GM04504 (cell line): ENCODE measurements at regions not wholly inside any gene's neighbourhood (a gene's known extent, or its start where the extent isn't known, plus 50 kb on each side); places are given as distances from the start of the nearest gene placed in this dataset.

Experiments
- DNase-seq: peaks from one replicate; pipeline ENCODE4 v3.0.0-alpha.2; 2012; ENCODE audit warnings: low read depth

GRCh38 chr5:128591598-128592455 lies 53.8 kb upstream of the FBN2 start:
- no peak for DNase-seq

DNA sequence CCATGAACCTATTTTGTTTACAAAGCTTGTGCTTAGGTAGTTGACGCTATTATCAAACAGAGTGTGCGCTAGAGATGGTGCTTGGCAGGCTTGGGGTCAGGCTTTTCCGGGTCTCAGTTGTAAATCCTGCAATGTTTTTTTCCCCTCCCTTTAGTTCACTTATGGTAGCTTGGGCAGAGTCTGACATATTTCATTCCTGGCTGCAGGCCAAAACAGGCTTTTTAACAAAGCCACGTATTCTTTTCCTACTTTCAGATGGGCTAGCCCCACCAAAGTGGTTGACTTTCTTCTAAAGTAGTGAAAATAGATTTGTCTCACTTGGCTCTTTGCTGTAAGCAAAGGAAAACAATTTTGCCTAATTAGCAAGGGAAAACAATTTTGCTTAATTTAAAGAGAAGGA lies 58.0 kb upstream of the FBN2 start:
- no peak for DNase-seq

DNA sequence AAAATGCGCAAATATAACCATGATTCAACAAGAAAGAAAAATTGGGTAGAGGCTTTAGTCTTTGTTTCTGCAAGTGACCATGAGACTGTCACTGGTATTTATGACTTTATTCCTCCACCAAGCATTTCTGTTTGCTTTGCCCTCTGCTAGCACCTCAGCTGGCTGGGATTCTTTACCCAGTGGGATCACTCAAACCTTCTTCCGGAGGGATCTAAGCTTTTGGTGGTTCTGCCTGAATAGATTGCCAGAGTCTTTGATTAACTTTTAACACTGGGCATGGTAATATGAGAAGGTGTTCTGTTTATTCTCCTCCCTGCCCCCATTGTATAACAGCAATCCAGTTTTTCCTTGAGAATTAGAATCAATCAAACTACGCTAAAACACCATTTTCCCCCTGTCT lies 59.1 kb upstream of the FBN2 start:
- DNase-seq: no peak

DNA sequence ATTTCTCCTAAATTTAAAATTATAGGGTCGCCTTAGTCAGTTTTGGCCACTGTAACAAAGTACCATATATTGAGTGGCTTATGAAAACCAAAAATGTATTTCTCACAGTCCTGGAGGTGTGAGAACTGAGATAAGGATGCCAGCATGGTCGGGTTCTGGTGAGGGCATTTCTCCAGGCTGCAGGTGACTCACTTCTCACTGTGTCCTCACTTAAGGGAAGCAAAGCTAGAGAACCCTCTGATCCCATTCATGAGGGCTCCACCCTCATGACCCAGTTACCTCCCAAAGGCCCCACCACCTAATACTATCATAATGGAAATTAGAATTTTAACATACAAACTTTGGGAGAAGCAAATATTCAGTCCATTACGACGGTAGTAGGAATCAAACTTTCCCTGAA lies 75.1 kb upstream of the FBN2 start:
- no peak for DNase-seq

- no peak for DNase-seq
Observed at GRCh38 chr5:128613766-128614165, 75.7 kb upstream of the FBN2 start.

DNA sequence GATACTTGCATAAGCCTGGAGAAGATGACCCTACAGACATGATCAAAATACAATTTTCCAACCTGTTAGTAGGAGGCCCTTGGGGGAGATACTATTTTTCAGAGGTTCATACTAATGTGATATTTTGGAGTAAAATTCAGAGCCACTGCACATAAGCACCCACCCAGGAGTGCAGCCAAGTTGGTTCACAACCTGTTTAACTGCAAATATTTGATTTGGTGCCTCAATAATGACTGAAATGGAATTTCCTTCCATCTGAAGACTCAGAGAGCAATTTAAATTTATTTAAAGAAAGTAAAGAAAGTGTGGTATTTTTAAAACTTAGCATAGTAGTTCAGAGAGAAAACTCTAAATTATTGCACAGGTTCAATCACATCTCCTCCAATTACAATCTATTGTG lies 77.5 kb upstream of the FBN2 start:
- no peak for DNase-seq

- DNase-seq: no peak
Observed at GRCh38 chr5:128626536-128627090, 88.6 kb upstream of the FBN2 start.

- DNase-seq: no peak
Observed at GRCh38 chr5:128627939-128628338, 89.9 kb upstream of the FBN2 start.

DNA sequence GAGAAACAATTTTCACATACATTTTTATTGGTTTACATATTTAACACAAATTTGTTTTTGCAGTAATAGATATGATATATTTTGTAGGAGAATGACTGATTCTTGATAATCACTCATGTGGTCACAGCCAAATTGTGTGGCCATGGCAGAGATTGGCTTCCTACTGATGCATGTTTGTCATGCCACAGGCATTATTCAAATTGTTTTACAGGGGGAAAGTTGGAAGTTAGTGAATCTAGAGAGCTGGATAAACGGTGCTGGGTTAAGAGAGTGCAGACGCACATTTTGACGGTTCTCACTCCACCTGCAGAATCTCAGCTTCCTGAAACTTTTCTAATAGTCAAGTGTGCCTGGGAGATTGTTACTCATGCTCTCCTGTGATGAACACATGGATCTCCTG lies 91.1 kb upstream of the FBN2 start:
- DNase-seq: no peak

- DNase-seq: no peak
Observed at GRCh38 chr5:128630121-128630520, 92.1 kb upstream of the FBN2 start.

DNA sequence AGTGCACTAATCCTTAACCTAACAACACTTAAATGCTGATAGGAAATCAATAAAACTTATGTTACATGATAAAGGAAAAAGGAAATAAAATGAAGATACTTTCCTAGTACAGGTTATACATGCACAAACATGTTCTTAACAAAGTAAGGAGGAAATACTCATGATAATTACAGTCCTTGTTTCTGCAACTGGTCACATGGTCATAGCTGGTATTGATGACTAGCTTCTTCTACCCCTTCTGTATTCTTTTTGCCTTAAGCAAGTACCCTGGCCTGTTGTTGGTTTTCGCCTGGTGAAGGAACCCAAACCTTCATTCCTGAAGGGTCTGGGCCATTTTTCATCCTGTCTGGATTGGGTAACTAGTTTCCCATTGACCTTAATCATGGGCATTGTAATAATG lies 93.7 kb upstream of the FBN2 start:
- DNase-seq: no peak

DNA sequence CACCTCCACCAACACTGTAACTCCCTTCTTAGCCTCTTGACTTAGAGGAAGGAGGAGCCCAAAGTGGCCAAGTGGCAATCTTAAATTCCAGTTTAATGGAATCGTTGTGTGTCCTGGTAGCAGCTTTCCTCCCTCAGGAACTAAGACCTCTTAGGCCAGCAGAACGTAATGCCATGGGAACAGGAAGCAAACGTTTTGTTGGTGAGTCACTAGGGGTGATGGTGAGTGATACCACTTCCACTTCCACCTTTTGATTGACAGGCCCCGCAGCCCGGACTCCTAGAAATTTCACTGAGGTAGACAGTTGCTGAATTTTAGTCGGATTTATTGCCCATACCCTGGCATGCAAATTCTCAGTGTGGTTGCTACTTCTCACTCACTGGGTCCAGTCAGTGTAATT lies 94.2 kb upstream of the FBN2 start:
- DNase-seq: no peak

DNA sequence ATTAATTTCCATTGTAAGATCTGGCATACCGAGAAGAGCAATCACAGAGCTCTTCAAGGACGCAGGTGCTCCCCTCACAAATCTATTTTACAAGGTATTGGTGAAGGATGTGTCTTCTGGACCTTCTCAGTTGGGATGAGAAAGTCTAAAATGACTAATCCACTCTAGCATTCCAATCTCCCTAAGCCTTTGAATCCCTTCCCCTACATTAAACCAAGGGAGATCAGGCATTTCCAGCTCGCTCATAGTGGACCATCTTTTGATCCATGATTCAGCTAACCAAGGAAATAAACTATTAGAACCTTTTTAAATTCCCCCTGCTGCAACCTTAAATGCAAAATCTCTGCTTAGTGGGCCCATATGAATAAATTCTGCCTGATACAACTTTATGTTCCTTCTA lies 95.9 kb upstream of the FBN2 start:
- DNase-seq: no peak

DNA sequence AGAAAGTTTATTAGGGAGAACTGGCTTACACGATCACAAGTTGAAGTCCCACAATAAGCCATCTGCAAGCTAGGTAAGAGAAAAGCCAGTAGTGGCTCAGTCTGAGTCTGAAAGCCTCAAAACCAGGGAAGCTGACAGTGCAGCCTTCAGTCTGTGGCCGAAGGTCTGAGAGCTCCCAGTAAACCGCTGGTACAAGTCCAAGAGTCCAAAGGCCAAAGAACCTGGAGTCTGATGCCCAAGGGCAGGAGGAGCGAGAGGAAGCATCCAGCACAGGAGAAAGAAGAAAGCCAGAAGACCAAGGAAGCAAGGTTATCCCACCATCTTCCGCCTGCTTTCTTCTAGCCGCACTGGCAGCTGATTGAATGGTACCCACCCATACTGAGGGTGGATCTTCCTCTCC lies 97.3 kb upstream of the FBN2 start:
- DNase-seq: no peak

DNA sequence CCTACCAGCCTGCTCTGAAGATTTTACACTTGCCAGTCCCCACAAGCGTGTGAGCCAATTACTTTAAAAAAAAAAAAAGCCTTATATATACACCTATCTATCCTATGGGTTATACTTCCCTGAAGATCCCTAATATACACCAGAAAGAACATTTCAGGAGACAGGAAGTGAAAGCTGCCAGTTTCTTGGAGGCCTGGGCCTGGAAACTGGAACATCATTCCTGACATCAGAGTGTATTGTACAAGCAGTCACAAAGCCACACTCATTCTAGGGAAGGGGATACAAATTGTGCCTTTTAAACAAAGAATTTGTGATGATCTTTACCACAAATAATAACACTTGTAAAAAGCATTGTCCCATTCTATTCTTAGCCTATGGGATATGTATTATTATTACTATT lies 98.3 kb upstream of the FBN2 start:
- no peak for DNase-seq

- DNase-seq: peak; percentile 13
Observed at GRCh38 chr5:128637031-128637430, 99.0 kb upstream of the FBN2 start.

- no peak for DNase-seq
Observed at GRCh38 chr5:128641861-128642260, 103.8 kb upstream of the FBN2 start.

DNA sequence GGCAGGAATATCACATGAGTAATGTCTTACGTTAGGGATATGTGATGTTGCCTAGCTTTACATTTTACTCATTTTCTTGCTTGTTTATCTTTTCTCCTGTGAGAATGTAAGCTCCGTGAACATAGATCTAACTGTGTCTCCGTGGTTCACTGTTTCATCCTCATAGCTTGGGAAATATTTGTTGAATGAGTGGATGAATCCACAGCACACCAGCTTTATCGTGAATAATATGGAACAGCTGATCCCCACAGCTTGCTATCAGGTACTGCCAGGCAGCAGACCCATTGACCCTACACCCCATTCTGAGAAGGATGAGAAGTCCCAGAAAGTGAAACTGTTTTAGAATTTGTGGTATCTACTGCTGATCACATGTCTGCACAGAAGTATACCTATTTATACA lies 106.8 kb upstream of the FBN2 start:
- DNase-seq: no peak

- DNase-seq: no peak
Observed at GRCh38 chr5:128645581-128645980, 107.5 kb upstream of the FBN2 start.

- DNase-seq: no peak
Observed at GRCh38 chr5:128646176-128646575, 108.1 kb upstream of the FBN2 start.

DNA sequence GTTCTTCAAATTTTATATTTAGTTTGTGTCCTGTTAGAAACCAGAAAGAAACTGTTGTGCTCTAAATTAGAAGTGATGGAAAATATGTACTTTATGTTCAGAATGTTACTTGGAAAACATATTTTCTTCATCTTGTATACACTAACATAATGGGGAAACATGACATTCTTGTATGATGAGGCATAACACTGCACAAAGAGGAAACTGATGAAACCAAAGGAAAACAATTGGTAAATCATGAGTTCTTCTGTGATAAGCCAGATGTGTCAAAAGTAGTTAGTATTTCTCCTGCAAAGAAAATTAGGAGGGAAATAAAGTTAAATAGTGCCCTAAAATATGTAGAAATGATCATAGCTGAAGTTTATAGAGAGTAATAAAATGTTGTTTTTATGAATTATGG lies 111.1 kb upstream of the FBN2 start:
- DNase-seq: no peak

GRCh38 chr5:128662997-128663396 lies 125.0 kb upstream of the FBN2 start:
- no peak for DNase-seq

- DNase-seq: no peak
Observed at GRCh38 chr5:128665747-128666355, 127.8 kb upstream of the FBN2 start.

- DNase-seq: no peak
Observed at GRCh38 chr5:128667152-128667551, 129.1 kb upstream of the FBN2 start.
